ENCODE measurements at regions not wholly inside any gene's neighbourhood (a gene's known extent, or its start where the extent isn't known, plus 50 kb on each side); places are given as distances from the start of the nearest gene placed in this dataset.

DNA sequence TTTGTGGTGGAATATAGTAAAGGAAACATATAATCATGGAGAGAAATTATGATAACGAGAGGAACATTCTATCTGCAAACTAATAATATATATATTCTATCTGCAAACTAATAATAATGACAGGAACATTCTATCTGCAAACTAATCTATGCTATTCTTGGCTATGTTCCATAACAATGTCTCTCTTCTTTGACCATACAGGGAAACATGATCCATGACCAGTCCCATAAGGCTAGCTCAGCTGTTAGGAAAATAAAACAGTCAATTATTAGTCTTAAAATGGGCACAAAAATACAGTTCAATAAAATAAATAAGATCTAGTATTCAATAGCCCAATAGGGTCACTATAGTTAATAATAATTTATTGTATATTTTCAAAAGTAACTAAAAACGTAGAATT lies 707.8 kb upstream of the PCDH20 start:
- no peak for TF ChIP-seq EZH2 (optimal IDR thresholded peaks at IDR 0.05; ENCODE audit: low read depth, low read length)
- TF ChIP-seq, protein P1, sequence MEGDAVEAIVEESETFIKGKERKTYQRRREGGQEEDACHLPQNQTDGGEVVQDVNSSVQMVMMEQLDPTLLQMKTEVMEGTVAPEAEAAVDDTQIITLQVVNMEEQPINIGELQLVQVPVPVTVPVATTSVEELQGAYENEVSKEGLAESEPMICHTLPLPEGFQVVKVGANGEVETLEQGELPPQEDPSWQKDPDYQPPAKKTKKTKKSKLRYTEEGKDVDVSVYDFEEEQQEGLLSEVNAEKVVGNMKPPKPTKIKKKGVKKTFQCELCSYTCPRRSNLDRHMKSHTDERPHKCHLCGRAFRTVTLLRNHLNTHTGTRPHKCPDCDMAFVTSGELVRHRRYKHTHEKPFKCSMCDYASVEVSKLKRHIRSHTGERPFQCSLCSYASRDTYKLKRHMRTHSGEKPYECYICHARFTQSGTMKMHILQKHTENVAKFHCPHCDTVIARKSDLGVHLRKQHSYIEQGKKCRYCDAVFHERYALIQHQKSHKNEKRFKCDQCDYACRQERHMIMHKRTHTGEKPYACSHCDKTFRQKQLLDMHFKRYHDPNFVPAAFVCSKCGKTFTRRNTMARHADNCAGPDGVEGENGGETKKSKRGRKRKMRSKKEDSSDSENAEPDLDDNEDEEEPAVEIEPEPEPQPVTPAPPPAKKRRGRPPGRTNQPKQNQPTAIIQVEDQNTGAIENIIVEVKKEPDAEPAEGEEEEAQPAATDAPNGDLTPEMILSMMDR (IDR thresholded peaks at IDR 0.05; ENCODE audit: low read length), result no peak
- no peak for TF ChIP-seq EZH2phosphoT487 (IDR thresholded peaks at IDR 0.05; ENCODE audit: low read length)

All from MM.1S (cell line).